OCI-LY7 (cell line): ENCODE measurements at regions not wholly inside any gene's neighbourhood (a gene's known extent, or its start where the extent isn't known, plus 50 kb on each side); places are given as distances from the start of the nearest gene placed in this dataset.

Experiments used
- CTCF ChIP-seq: fragments of 200-600 bp; sonication (generic); conservative IDR thresholded peaks from 2 replicates; pipeline ENCODE4 v1.5.1; 2014; ENCODE audit warnings: mild to moderate bottlenecking, antibody characterized with exemption, low read length, moderate library complexity, mixed read lengths
- EZH2phosphoT487 ChIP-seq: fragments of 200-600 bp; sonication (generic); IDR thresholded peaks from 2 replicates; pipeline ENCODE4 v1.6.1; 2018; ENCODE audit warnings: low read depth, borderline replicate concordance, mild to moderate bottlenecking, mixed run types, antibody characterized with exemption, low read length, moderate library complexity, mixed read lengths

GRCh38 chr10:63071145-63071544 lies 62.0 kb upstream of the NRBF2 start:
- TF ChIP-seq CTCF: no peak
- no peak for TF ChIP-seq EZH2phosphoT487
